Ectodermal cell (in vitro differentiated cells): ENCODE measurements at regions not wholly inside any gene's neighbourhood (a gene's known extent, or its start where the extent isn't known, plus 50 kb on each side); places are given as distances from the start of the nearest gene placed in this dataset.
"Not testable (repeated sequence)": the region's sequence is repeated elsewhere in the genome, so short reads cannot be mapped to it uniquely, and the experiment has no call there.

Source experiments
- H3K27ac ChIP-seq: 2 replicates; pipeline ENCODE4 v1.7.0; 2013; ENCODE audit warnings: mild to moderate bottlenecking, low read depth, low read length; ENCODE audit not compliant: insufficient read depth, poor library complexity, severe bottlenecking
- H3K27me3 ChIP-seq: 2 replicates; pipeline ENCODE4 v1.7.0; 2013; ENCODE audit warnings: mild to moderate bottlenecking, low read length; ENCODE audit not compliant: insufficient read depth, control insufficient read depth, poor library complexity, severe bottlenecking
- H3K36me3 ChIP-seq: one replicate; pipeline ENCODE4 v1.7.0; 2013; ENCODE audit warnings: low read length; ENCODE audit not compliant: control insufficient read depth, insufficient read depth
- H3K4me1 ChIP-seq: one replicate; pipeline ENCODE4 v1.7.0; 2013; ENCODE audit warnings: low read length; ENCODE audit not compliant: control insufficient read depth, insufficient read depth
- H3K4me3 ChIP-seq: 2 replicates; pipeline ENCODE4 v1.7.0; 2013; ENCODE audit warnings: low read depth, low read length, control low read depth; ENCODE audit not compliant: insufficient read depth
- H3K9me3 ChIP-seq: 2 replicates; pipeline ENCODE4 v1.7.0; 2013; ENCODE audit warnings: mild to moderate bottlenecking, low read length, moderate library complexity; ENCODE audit not compliant: control insufficient read depth
- WGBS, 2 experiments: methylation state at CpG; one replicate each; pipeline ENCODE4 v1.1.7; 2013; ENCODE audit warnings: missing lambda C conversion rate in 2 of 2; 5-methylcytosine and 5-hydroxymethylcytosine counted together

GRCh38 chr6:169101981-169102380 lies 151.7 kb downstream of the THBS2 start:
- Histone ChIP-seq H3K27ac (no peak overlapping the region), H3K36me3 (no peaks in the 10 kb centered on the region), H3K27me3 (no peaks in the 10 kb centered on the region), H3K4me1 (peaks cover 12% of the 10 kb centered on the region), H3K9me3 (no peaks in the 10 kb centered on the region), H3K4me3 (no peak overlapping the region)

- H3K27me3 ChIP-seq, result no peaks in the 10 kb centered on the region
- H3K4me1 ChIP-seq, result peaks cover 12% of the 10 kb centered on the region
- H3K9me3 ChIP-seq, result no peaks in the 10 kb centered on the region
- H3K4me3 ChIP-seq, result no peak overlapping the region
- no peak overlapping the region for H3K27ac ChIP-seq
- H3K36me3 ChIP-seq, result no peaks in the 10 kb centered on the region
- WGBS, 2 experiments, result 91 to 93% methylated on average over 6 of the region's 6 CpGs
These were observed 152.4 kb downstream of the THBS2 start for GRCh38 chr6:169101036-169101805.

DNA sequence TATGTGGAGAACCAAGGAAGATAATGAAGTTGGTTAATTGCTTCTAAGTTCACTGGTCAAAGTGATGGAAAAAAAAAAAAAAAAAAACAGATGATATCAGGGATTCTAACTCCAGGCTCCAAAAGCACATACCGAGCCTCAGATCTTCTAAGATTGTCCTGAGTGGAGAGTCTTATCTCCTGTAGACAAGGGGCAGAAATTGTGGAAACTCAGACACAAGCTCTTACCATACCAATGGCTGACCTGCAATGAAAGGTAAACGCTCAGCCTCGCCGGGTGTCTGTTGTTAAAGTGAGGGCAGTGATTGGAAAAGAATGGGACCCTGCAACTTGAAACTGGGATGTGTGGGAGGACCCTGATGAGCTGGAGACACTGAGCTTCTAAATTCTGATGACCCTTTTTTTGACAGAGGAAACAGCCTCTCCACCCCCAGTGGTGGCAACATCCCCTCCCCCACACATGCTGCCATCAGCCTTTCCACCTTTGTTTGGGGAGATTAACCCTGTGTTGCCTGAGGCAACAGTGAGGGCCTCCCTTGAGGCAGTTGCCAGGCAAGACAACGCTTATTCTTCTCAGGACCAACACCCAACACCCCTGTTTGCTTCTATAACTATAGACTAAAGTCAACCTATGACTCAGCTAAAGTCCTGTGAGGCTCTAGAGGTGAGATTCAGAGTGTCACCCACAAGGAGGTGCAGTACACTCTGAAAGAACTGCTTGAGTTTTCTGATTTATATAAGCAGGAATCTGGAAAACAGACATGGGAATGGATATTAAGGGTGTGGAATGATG lies 154.0 kb downstream of the THBS2 start:
- Histone ChIP-seq H3K36me3 (no peaks in the 10 kb centered on the region), H3K9me3 (no peaks in the 10 kb centered on the region), H3K4me3 (no peak overlapping the region), H3K4me1 (peaks cover 12% of the 10 kb centered on the region), H3K27me3 (no peaks in the 10 kb centered on the region), H3K27ac (no peak overlapping the region)
- whole genome bisulfite sequencing, 2 experiments, result 52 to 71% methylated on average over 5 of the region's 5 CpGs

GRCh38 chr6:169098651-169099050 lies 155.0 kb downstream of the THBS2 start:
- 88 to 90% methylated on average over 2 of the region's 2 CpGs for WGBS, 2 experiments
- not testable (repeated sequence) for H3K36me3 ChIP-seq, H3K9me3 ChIP-seq, H3K27ac ChIP-seq, H3K27me3 ChIP-seq, H3K4me3 ChIP-seq
- H3K4me1 ChIP-seq, result peaks cover 12% of the 10 kb centered on the region

- WGBS, 2 experiments, result 95 to 96% methylated on average over 1 of the region's 1 CpG
- Histone ChIP-seq H3K27ac (no peak overlapping the region), H3K36me3 (no peaks in the 10 kb centered on the region)
These were observed 155.5 kb downstream of the THBS2 start for GRCh38 chr6:169098116-169098515.

GRCh38 chr6:169097381-169097959 lies 156.2 kb downstream of the THBS2 start:
- H3K27ac ChIP-seq, result no peak overlapping the region
- no peaks in the 10 kb centered on the region for H3K9me3 ChIP-seq
- H3K4me3 ChIP-seq, result no peak overlapping the region
- peaks cover 12% of the 10 kb centered on the region for H3K4me1 ChIP-seq
- no peaks in the 10 kb centered on the region for H3K27me3 ChIP-seq
- 58 to 60% methylated on average over 11 of the region's 11 CpGs for WGBS, 2 experiments
- no peaks in the 10 kb centered on the region for H3K36me3 ChIP-seq

More at GRCh38 chr6:169098116-169098515, 155.5 kb downstream of the THBS2 start:
- Histone ChIP-seq H3K9me3 (no peaks in the 10 kb centered on the region), H3K4me1 (peaks cover 12% of the 10 kb centered on the region), H3K4me3 (no peak overlapping the region), H3K27me3 (no peaks in the 10 kb centered on the region)

DNA sequence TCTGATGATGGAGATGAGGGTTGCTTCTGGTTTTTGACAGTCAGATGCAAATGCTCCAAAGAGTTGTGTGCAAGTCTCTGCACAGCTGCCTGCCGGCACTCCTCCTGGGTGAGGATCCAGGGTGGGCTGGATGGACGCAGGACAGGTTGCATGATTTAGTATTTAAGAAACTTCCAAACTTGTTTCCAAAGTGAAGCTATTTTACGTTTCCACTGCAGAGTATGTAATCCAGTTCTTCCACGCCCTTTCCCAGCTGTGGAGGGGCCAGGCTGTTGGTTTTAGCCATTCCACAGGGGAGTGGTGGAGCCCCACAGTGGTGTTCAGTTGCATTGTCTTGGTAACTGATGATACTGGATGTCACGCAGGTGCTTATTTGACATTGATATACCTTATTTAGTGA lies 157.3 kb downstream of the THBS2 start:
- Histone ChIP-seq H3K4me3 (no peak overlapping the region), H3K4me1 (peaks cover 12% of the 10 kb centered on the region), H3K27me3 (no peaks in the 10 kb centered on the region), H3K9me3 (no peaks in the 10 kb centered on the region), H3K36me3 (no peaks in the 10 kb centered on the region), H3K27ac (no peak overlapping the region)
- 93 to 95% methylated on average over 4 to 5 of the region's 5 CpGs for WGBS, 2 experiments

DNA sequence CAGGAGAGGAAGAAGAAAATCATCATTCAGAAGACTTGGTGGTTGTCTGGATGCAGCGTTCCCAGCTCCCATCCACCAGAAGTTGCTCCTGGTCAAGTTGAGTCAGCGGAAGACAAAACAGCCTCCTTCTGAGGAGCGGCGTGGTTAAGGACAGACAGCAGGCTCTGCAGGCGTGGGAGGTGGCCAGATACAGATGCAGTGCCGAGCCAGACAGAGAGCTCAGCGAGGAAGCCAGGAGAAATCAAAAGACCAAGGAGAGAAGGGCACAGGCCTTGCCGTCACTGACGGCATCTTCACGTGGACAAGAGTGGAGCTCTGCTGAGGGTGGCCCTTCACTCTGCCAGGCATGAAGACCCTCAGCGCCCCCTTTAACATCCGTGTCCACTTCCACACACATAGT lies 158.5 kb downstream of the THBS2 start:
- Histone ChIP-seq H3K9me3 (no peaks in the 10 kb centered on the region), H3K4me1 (peaks cover 12% of the 10 kb centered on the region), H3K27me3 (no peaks in the 10 kb centered on the region), H3K4me3 (no peak overlapping the region), H3K27ac (no peak overlapping the region), H3K36me3 (no peaks in the 10 kb centered on the region)
- WGBS, 2 experiments, result 86 to 87% methylated on average over 12 of the region's 12 CpGs

DNA sequence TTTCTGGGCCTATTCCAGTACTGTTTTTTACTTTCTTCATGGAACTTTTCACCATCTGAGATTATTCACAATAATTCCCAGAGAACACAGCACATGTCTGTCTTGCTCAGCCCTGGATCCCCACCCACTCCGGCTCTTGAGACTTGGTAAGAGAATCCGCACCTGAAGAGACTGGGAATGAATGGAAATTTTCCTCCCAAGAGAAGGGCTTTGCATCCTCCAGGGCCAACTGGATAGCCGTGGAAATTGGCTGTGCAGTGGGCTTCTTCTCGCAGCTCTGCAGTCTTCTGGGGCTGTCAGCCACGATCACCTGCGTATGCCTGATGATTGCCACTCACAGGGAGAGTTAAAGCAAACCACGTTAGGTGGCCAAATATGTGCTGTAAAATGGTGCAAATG lies 159.1 kb downstream of the THBS2 start:
- Histone ChIP-seq H3K27ac (no peak overlapping the region), H3K4me3 (no peak overlapping the region), H3K9me3 (no peaks in the 10 kb centered on the region), H3K27me3 (no peaks in the 10 kb centered on the region), H3K4me1 (peaks cover 12% of the 10 kb centered on the region), H3K36me3 (no peaks in the 10 kb centered on the region)
- 94 to 95% methylated on average over 6 to 7 of the region's 7 CpGs for WGBS, 2 experiments
